Effector memory CD8-positive, alpha-beta T cell (primary cell): ENCODE measurements at regions not wholly inside any gene's neighbourhood (a gene's known extent, or its start where the extent isn't known, plus 50 kb on each side); places are given as distances from the start of the nearest gene placed in this dataset.
"Not testable (repeated sequence)": the region's sequence is repeated elsewhere in the genome, so short reads cannot be mapped to it uniquely, and the experiment has no call there.

Experiments used
- ATAC-seq: fragments of 150-1000 bp; cut with Tn5 transposase; replicated peaks from 2 replicates; pipeline ENCODE4 v1.10.0; 2021; ENCODE audit warnings: mild to moderate bottlenecking, moderate library complexity
- DNase-seq, 3 experiments: peaks; one replicate each; pipeline ENCODE4 v3.0.0; 2021
- H3K27ac Mint-ChIP-seq, 2 donors: one replicate each; pipeline ENCODE4 v1.8.0; 2022; ENCODE audit warnings: mild to moderate bottlenecking in 2 of 2, mixed read lengths in 2 of 2, moderate library complexity in 2 of 2
- H3K27me3 Mint-ChIP-seq, 2 donors: one replicate each; pipeline ENCODE4 v1.8.0; 2022; ENCODE audit warnings: mixed read lengths in 2 of 2
- H3K36me3 Mint-ChIP-seq: one replicate; pipeline ENCODE4 v1.8.0; 2022; ENCODE audit warnings: mild to moderate bottlenecking, moderate library complexity, mixed read lengths; ENCODE audit not compliant: insufficient read depth
- H3K4me1 Mint-ChIP-seq, 2 donors: one replicate each; pipeline ENCODE4 v1.8.0; 2022; ENCODE audit warnings: low read depth in 2 of 2, mixed read lengths in 2 of 2
- H3K4me3 Mint-ChIP-seq, 2 donors: one replicate each; pipeline ENCODE4 v1.8.0; 2022; ENCODE audit warnings: mild to moderate bottlenecking in 2 of 2, mixed read lengths in 2 of 2, moderate library complexity in 2 of 2
- H3K9me3 Mint-ChIP-seq, 2 donors: one replicate each; pipeline ENCODE4 v1.8.0; 2022; ENCODE audit warnings: mixed read lengths in 2 of 2

GRCh38 chr1:178589042-178589441 lies 76.1 kb downstream of the TEX35 start:
- H3K4me1 Mint-ChIP-seq, H3K36me3 Mint-ChIP-seq, DNase-seq, ATAC-seq, H3K27ac Mint-ChIP-seq, H3K9me3 Mint-ChIP-seq, H3K4me3 Mint-ChIP-seq: not testable (repeated sequence)
- H3K27me3 Mint-ChIP-seq = peaks cover 31 to 42% of the 10 kb centered on the region in 2 donors

DNA sequence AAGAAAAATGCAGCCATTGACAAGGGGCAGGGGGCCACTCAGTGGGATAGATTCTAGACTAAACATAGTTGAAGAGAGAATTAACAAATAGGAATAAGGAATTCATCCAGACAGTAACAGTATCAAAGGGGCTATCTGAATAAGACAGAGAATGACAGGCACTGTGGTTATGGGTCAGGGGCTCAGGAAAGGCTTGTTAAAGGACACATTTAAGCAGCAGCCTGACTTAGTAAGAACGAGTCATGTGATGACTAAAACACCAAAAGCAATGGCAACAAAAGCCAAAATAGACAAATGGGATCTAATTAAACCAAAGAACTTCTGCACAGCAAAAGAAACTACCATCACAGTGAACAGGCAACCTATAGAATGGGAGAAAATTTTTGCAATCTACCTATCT lies 78.9 kb downstream of the TEX35 start:
- DNase-seq, ATAC-seq, H3K4me1 Mint-ChIP-seq: not testable (repeated sequence)

DNA sequence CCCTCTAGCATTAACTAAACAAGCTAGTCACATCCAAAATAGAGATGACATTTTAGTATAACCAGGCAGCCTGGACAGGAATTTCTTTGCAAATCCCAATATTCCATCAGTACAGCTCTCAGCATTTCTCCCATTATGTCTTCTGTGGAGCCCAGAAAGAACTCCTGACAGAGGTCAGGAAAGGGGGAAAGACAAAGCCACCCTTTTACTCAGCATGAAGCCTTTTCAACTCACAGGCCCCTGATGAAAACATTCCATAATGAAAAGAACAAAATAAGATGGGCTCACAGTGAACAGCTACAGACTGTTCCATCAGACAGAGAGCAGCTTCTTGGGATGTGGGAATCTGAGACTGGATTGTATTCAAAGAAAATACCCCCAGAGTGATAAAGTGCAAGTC lies 80.6 kb downstream of the TEX35 start:
- Mint-ChIP-seq H3K4me1 (no peaks in the 10 kb centered on the region), H3K9me3 (no peaks in the 10 kb centered on the region), H3K36me3 (no peaks in the 10 kb centered on the region), H3K27ac (no peak overlapping the region), H3K4me3 (no peak overlapping the region), H3K27me3 (peaks cover 24 to 35% of the 10 kb centered on the region in 2 donors)
- ATAC-seq (no peak), DNase-seq (no peak)

More for the DNA sequence above, 78.9 kb downstream of the TEX35 start:
- peaks cover 25 to 32% of the 10 kb centered on the region in 2 donors for H3K27me3 Mint-ChIP-seq
- H3K27ac Mint-ChIP-seq, H3K4me3 Mint-ChIP-seq, H3K9me3 Mint-ChIP-seq, H3K36me3 Mint-ChIP-seq: not testable (repeated sequence)

- H3K36me3 Mint-ChIP-seq = no peaks in the 10 kb centered on the region
- peaks cover 21 to 36% of the 10 kb centered on the region in 2 donors for H3K27me3 Mint-ChIP-seq
- ATAC-seq (no peak), DNase-seq (no peak)
- H3K4me1 Mint-ChIP-seq = no peaks in the 10 kb centered on the region
- H3K27ac Mint-ChIP-seq = no peak overlapping the region
- no peaks in the 10 kb centered on the region for H3K9me3 Mint-ChIP-seq
- H3K4me3 Mint-ChIP-seq = no peak overlapping the region
Measured at GRCh38 chr1:178594133-178594532, 81.2 kb downstream of the TEX35 start.

DNA sequence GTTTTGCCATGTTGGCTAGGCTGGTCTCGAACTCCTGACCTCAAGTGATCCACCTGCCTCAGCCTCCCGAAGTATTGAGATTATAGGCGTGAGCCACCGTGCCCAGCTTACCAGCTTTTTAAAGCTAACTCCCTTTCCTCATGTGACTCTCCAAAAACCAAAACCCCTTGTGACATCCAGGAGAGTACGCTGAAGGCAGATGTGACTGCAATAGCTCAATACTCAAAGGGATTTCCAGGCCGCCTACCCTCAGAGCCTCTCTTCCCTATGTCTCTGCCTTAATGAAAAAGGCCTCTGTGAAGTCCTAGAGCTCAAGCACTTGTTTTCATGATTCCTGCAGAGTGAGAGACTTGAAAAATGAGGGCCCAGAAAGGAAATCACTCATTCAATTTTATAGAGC lies 82.6 kb downstream of the TEX35 start:
- no peak overlapping the region for H3K27ac Mint-ChIP-seq
- no peaks in the 10 kb centered on the region for H3K36me3 Mint-ChIP-seq
- ATAC-seq (no peak), DNase-seq (no peak)
- H3K4me1 Mint-ChIP-seq = no peaks in the 10 kb centered on the region
- peaks cover 19 to 25% of the 10 kb centered on the region in 2 donors for H3K27me3 Mint-ChIP-seq
- no peak overlapping the region for H3K4me3 Mint-ChIP-seq
- H3K9me3 Mint-ChIP-seq = no peaks in the 10 kb centered on the region

GRCh38 chr1:178599087-178599486 lies 86.2 kb downstream of the TEX35 start:
- Mint-ChIP-seq H3K27me3 (peaks cover 13 to 21% of the 10 kb centered on the region in 2 donors), H3K36me3 (no peaks in the 10 kb centered on the region), H3K4me3 (no peak overlapping the region), H3K27ac (no peak overlapping the region), H3K4me1 (no peaks in the 10 kb centered on the region), H3K9me3 (no peaks in the 10 kb centered on the region)
- no peak for DNase-seq
- no peak for ATAC-seq

- Mint-ChIP-seq H3K4me1 (no peaks in the 10 kb centered on the region), H3K27ac (no peak overlapping the region)
- peak; percentile 35 for ATAC-seq
Measured at GRCh38 chr1:178599745-178600144, 86.8 kb downstream of the TEX35 start.

DNA sequence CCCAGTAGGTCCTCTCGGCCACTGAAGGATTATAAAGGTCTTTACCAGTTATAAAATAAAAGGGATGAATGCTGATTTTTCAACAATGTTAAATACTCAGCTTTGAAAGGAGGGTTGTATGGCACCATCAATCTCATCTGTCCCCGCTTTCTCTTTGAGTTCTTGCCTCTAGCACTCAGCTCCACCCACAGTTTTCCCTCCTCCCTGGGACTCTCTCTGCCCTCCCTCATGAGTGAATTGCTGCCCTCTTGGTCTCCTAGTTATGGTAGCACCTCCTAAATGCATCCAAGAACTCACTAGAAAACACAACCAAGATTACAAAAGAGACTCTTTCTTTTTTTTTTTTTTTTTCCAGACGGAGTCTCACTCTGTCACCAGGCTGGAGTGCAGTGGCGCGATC lies 91.0 kb downstream of the TEX35 start:
- no peak overlapping the region for H3K27ac Mint-ChIP-seq
- ATAC-seq (no peak), DNase-seq (no peak)
- no peak overlapping the region for H3K4me3 Mint-ChIP-seq
- peaks cover 9 to 13% of the 10 kb centered on the region in 2 donors for H3K27me3 Mint-ChIP-seq
- H3K36me3 Mint-ChIP-seq = no peaks in the 10 kb centered on the region
- H3K4me1 Mint-ChIP-seq = no peaks in the 10 kb centered on the region
- no peaks in the 10 kb centered on the region for H3K9me3 Mint-ChIP-seq

More at GRCh38 chr1:178599745-178600144, 86.8 kb downstream of the TEX35 start:
- no peak for DNase-seq
- H3K9me3 Mint-ChIP-seq = no peaks in the 10 kb centered on the region
- H3K27me3 Mint-ChIP-seq = peaks cover 13 to 21% of the 10 kb centered on the region in 2 donors
- no peaks in the 10 kb centered on the region for H3K36me3 Mint-ChIP-seq
- H3K4me3 Mint-ChIP-seq = no peak overlapping the region

GRCh38 chr1:178606839-178607238 lies 93.9 kb downstream of the TEX35 start:
- no peaks in the 10 kb centered on the region for H3K9me3 Mint-ChIP-seq
- no peak overlapping the region for H3K4me3 Mint-ChIP-seq
- no peak overlapping the region for H3K27ac Mint-ChIP-seq
- peaks cover 0 to 9% of the 10 kb centered on the region in 2 donors for H3K27me3 Mint-ChIP-seq
- H3K36me3 Mint-ChIP-seq = no peaks in the 10 kb centered on the region
- H3K4me1 Mint-ChIP-seq = no peaks in the 10 kb centered on the region
- no peak for ATAC-seq
- no peak for DNase-seq

GRCh38 chr1:178607718-178608408 lies 95.0 kb downstream of the TEX35 start:
- DNase-seq (no peak), ATAC-seq (no peak)
- no peaks in the 10 kb centered on the region for H3K36me3 Mint-ChIP-seq
- H3K4me1 Mint-ChIP-seq = no peaks in the 10 kb centered on the region
- H3K9me3 Mint-ChIP-seq = no peaks in the 10 kb centered on the region
- peaks cover 0 to 9% of the 10 kb centered on the region in 2 donors for H3K27me3 Mint-ChIP-seq
- H3K4me3 Mint-ChIP-seq = no peak overlapping the region
- no peak overlapping the region for H3K27ac Mint-ChIP-seq

DNA sequence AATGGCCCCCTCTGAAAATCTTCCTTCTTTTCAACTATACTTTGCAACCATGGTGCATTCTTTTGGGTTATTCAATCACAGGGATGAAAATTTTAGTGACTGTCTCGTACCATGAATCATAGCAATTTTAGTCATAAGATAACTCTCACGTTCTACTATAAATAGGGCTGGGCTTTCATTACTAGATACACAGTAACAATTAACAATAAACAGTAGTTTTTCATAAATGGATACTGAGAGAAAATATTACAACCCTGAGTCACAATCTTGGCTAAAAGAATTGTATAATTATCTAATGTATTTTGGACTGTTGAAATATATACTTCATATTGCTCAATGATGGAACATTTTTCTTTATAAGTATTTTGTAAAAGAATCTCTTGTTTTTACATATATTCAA lies 96.1 kb downstream of the TEX35 start:
- no peak for ATAC-seq
- Mint-ChIP-seq H3K4me3 (no peak overlapping the region), H3K9me3 (no peaks in the 10 kb centered on the region), H3K36me3 (no peaks in the 10 kb centered on the region), H3K27me3 (peaks cover 0 to 9% of the 10 kb centered on the region in 2 donors), H3K4me1 (no peaks in the 10 kb centered on the region), H3K27ac (no peak overlapping the region)
- no peak for DNase-seq

- not testable (repeated sequence) for H3K27me3 Mint-ChIP-seq, ATAC-seq, H3K27ac Mint-ChIP-seq, DNase-seq, H3K4me1 Mint-ChIP-seq, H3K9me3 Mint-ChIP-seq, H3K4me3 Mint-ChIP-seq, H3K36me3 Mint-ChIP-seq
Measured at GRCh38 chr1:178610690-178611410, 97.9 kb downstream of the TEX35 start.

GRCh38 chr1:178612261-178612660 lies 99.4 kb downstream of the TEX35 start:
- Mint-ChIP-seq H3K27me3 (peaks cover 0 to 9% of the 10 kb centered on the region in 2 donors), H3K27ac (no peak overlapping the region), H3K36me3 (no peaks in the 10 kb centered on the region), H3K4me1 (no peaks in the 10 kb centered on the region), H3K9me3 (no peaks in the 10 kb centered on the region), H3K4me3 (no peak overlapping the region)
- ATAC-seq = no peak
- DNase-seq = no peak
